Right atrium auricular region (tissue), 2 donors: ENCODE measurements at regions not wholly inside any gene's neighbourhood (a gene's known extent, or its start where the extent isn't known, plus 50 kb on each side); places are given as distances from the start of the nearest gene placed in this dataset.

Experiments used
- DNase-seq: peaks from one replicate; pipeline ENCODE4 v3.0.0-alpha.2; 2019; ENCODE audit warnings: low spot score
- H3K27ac ChIP-seq, 2 donors: fragments of 200-600 bp; sonication (generic); 1 replicate in 1 of 2; 2 replicates in 1 of 2; pipeline ENCODE4 v1.5.1; 2016 to 2019
- H3K27me3 ChIP-seq, 2 donors: fragments of 200-600 bp; sonication (generic); one replicate each; pipeline versions ENCODE4 v1.5.1 to v1.6.0; 2017 to 2019
- H3K36me3 ChIP-seq: fragments of 200-600 bp; sonication (generic); one replicate; pipeline ENCODE4 v1.5.1; 2016
- H3K4me1 ChIP-seq, 2 donors: fragments of 200-600 bp; sonication (generic); one replicate each; pipeline versions ENCODE4 v1.5.1 to v1.6.0; 2017 to 2019
- H3K4me3 ChIP-seq, 2 donors: fragments of 200-600 bp; sonication (generic); 1 replicate in 1 of 2; 2 replicates in 1 of 2; pipeline ENCODE4 v1.5.1; 2017 to 2019; ENCODE audit warnings: mild to moderate bottlenecking in 1 of 2, moderate library complexity in 1 of 2
- H3K9me3 ChIP-seq, 2 donors: fragments of 200-600 bp; sonication (generic); one replicate each; pipeline ENCODE4 v1.5.1; 2019
- TF ChIP-seq, protein P1 (sequence below), 2 donors: fragments of 200-600 bp; sonication (generic); IDR thresholded peaks; one replicate each; pipeline ENCODE4 v1.5.1; 2019; ENCODE audit warnings: antibody characterized with exemption in 2 of 2

DNA sequence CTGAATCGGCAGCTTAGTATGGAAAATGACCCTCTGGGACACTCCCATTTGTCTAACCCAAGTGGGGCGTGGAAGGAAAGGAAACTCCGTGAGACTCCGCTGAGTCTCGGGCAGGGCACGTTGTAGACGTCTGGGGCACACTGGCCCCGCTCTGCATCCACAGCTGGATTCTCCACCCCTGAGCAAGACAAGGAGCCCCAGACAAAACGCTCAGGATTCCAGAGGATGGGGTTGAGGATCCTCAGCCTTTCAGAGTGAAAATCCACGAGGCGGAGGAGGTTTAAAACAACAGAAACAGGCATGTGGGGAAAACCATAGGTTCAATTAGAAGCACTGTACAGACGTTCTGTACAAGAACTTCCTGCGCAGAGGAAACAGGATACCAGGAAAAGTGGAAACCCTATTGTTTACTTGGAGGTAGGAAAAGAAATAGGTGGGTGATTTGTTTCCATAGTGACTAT, 124.9 kb upstream of the ZNF236 start:
- Histone ChIP-seq H3K4me1 (no peaks in the 10 kb centered on the region), H3K36me3 (no peaks in the 10 kb centered on the region), H3K27me3 (no peaks in the 10 kb centered on the region), H3K27ac (peak overlapping the region; percentile 32 to 42), H3K9me3 (no peaks in the 10 kb centered on the region), H3K4me3 (no peak overlapping the region)
- TF ChIP-seq, protein P1, sequence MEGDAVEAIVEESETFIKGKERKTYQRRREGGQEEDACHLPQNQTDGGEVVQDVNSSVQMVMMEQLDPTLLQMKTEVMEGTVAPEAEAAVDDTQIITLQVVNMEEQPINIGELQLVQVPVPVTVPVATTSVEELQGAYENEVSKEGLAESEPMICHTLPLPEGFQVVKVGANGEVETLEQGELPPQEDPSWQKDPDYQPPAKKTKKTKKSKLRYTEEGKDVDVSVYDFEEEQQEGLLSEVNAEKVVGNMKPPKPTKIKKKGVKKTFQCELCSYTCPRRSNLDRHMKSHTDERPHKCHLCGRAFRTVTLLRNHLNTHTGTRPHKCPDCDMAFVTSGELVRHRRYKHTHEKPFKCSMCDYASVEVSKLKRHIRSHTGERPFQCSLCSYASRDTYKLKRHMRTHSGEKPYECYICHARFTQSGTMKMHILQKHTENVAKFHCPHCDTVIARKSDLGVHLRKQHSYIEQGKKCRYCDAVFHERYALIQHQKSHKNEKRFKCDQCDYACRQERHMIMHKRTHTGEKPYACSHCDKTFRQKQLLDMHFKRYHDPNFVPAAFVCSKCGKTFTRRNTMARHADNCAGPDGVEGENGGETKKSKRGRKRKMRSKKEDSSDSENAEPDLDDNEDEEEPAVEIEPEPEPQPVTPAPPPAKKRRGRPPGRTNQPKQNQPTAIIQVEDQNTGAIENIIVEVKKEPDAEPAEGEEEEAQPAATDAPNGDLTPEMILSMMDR (IDR thresholded peaks at IDR 0.05), result no peak
- DNase-seq, result no peak

DNA sequence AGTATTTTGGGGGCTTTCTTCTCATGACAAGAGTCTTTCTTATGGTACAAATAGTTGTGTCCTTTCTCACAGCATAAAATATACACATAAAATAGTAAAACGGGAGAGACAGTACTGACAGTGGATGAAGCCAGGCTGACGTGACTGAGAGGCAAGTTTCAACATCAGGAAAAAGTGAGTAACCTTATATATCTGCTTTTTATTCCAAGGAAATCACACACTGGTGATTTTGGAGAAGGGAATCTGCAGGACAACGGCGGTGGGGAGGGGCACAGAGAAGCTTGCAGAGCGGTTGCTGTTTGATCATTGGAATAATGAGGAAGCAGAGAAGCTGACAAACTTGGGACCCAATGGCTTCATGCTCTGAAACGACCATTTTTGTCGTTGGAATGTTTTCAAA, 130.6 kb upstream of the ZNF236 start:
- Histone ChIP-seq H3K27ac (no peak overlapping the region), H3K4me3 (no peak overlapping the region), H3K27me3 (no peaks in the 10 kb centered on the region), H3K36me3 (no peaks in the 10 kb centered on the region), H3K4me1 (peaks cover 0 to under 1% of the 10 kb centered on the region in 2 donors), H3K9me3 (no peaks in the 10 kb centered on the region)
- TF ChIP-seq, protein P1 (IDR thresholded peaks at IDR 0.05), result no peak
- no peak for DNase-seq

DNA sequence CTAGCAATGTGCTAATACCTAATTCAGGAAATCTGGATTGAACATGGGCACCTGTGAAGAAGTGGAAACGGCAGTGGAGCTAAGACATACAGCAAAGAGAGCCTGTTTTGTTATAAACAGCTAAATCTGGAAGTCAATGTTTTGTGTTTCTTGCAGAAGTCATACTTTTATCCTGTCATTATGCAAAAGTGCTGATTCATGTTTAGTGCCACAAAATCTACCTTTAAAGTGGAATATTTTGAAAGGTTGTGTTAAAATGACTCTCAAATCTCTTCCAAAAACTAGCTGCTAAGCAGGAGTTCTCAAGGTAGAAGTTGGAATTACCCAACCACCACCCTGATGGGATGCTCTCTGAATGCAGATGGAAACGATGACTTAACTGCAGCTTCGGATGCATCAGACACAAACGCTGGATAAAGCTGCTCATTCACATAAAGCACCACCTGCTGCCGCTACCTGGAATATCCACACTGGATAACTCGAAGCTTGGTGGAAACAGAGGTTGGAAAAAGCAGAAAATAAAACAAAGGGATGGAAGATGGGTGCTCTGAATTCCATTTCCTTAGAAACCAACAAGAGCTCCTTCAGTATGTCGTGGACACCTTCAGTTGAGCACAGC, 132.6 kb upstream of the ZNF236 start:
- DNase-seq, result no peak
- Histone ChIP-seq H3K9me3 (no peaks in the 10 kb centered on the region), H3K36me3 (no peaks in the 10 kb centered on the region), H3K27me3 (no peaks in the 10 kb centered on the region), H3K4me1 (peaks cover 0 to 6% of the 10 kb centered on the region in 2 donors), H3K4me3 (no peak overlapping the region), H3K27ac (no peak overlapping the region)
- TF ChIP-seq, protein P1 (IDR thresholded peaks at IDR 0.05), result no peak

DNA sequence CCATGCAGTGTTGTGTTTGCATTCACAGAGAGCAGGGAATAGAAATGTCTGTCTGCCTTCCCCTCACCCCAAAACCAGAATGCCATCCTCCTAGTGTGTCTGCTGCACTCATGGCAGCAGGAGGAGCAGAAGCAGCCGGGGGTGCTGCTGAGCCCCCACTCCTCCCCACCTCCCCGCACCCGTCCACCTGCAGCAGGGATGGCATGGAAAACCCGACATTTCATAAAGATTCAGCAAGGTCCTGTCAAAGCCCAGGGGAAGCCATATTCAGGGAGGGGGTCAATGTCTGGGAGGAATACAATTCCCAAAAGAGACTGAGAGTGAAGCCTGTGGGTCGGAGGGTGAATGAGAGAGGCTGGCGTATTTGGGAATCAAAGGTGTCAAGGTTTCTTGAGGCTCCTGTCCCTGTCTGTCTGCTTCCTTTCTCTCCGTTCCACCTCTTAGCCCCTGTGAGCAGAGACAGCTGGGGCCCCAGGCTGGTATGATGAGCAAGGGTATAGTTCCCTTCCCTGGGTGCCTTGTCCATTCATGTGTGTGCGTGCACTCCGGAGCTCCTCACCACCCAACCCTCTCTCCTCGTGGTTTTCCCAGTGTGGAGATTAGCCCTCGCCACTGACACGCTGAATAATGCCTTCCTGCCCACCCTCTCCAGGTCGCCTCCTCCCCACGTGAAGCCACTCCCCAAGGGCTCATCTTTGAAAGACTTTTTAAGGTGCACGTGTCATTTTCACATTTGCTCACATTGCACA, 133.5 kb upstream of the ZNF236 start:
- Histone ChIP-seq H3K27ac (no peak overlapping the region), H3K4me3 (no peak overlapping the region), H3K9me3 (no peaks in the 10 kb centered on the region), H3K36me3 (no peaks in the 10 kb centered on the region), H3K27me3 (no peaks in the 10 kb centered on the region), H3K4me1 (peaks cover 0 to 6% of the 10 kb centered on the region in 2 donors)
- TF ChIP-seq, protein P1 (IDR thresholded peaks at IDR 0.05), result no peak
- no peak for DNase-seq

DNA sequence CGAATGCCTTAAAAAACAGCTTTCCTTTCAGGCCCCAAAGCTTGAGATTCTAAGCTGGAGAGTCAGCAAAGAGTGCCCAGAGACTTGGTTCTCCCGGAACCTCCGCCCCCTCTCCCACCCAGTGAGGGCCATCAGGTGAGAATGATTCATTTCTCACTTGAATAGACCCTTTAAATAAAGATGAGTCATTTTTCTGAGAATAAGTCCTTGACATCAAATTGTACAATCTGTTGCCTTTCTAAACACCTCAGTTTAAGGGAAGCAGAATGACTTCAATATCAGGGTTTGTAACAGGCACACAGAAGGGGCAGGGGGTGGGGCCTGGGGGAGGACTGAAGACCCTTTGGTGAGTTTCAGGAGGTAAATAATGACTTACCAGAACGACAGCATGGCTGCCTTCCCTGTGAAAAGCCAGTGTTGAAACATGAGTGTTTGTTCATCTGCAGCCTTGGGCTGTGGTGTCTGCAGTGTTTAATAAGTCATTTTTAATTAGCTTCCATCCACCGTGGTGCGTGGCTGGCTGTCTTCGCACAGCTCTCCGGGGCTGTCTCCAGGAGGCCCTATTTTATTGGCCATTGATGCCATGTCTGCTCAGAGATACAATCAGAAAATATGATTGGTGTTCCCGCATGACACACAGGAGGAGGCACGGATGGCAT, 134.9 kb upstream of the ZNF236 start:
- Histone ChIP-seq H3K36me3 (no peaks in the 10 kb centered on the region), H3K4me3 (no peak overlapping the region), H3K4me1 (peaks cover 0 to 6% of the 10 kb centered on the region in 2 donors), H3K27ac (peak overlapping the region in 1 of 2 donors; percentile 57), H3K27me3 (no peaks in the 10 kb centered on the region), H3K9me3 (no peaks in the 10 kb centered on the region)
- DNase-seq, result no peak
- TF ChIP-seq, protein P1 (IDR thresholded peaks at IDR 0.05), result no peak
